ENCODE measurements at regions not wholly inside any gene's neighbourhood (a gene's known extent, or its start where the extent isn't known, plus 50 kb on each side); places are given as distances from the start of the nearest gene placed in this dataset.
"Not testable (repeated sequence)": the region's sequence is repeated elsewhere in the genome, so short reads cannot be mapped to it uniquely, and the experiment has no call there.

DNA sequence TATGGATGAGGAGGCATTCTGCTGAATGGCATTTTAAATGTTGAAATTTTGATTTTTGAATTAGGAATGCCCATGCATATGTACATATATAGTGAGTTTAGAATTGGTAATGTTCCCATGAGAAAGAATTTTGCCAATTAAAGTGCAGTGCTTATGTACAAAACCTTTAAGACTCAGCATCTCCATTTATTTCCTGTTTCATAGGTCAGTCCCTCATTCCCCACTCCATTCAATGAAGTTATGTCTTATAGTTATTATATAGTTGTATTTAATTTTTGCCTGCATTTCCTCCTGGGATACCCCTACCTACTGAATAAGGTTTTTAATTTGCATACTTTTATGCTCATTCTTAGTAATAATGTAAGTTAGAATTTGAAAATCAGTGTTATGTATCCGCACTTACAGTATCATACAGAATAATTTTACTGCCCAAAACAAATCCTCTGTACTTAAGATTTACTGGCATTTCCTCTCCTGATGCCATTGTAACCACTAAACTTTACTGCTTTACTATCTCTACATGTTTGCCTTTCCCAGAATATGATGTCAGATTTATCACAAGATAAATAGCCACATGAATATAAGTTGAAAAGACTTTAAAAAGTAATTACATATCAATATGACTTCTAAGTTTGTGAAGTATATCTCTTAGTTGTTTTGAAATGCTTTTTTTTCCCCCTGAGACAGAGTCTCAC is 389.1 kb upstream of the NDN start:
- no peak overlapping the region for H3K4me3 ChIP-seq (ENCODE audit: low read length)
- no peaks in the 10 kb centered on the region for H3K36me3 ChIP-seq (ENCODE audit: control insufficient read depth, insufficient read depth, low read length, severe bottlenecking)
- peaks cover 8% of the 10 kb centered on the region for H3K9me3 ChIP-seq (ENCODE audit: control insufficient read depth, low read length)
- H3K4me1 ChIP-seq (ENCODE audit: control insufficient read depth, insufficient read depth, low read length) = no peaks in the 10 kb centered on the region
- no peak overlapping the region for H3K9ac ChIP-seq (ENCODE audit: low read length)
- no peaks in the 10 kb centered on the region for H3K27me3 ChIP-seq (replicated peaks; ENCODE audit: control insufficient read depth, insufficient read depth, low read length)
- DNase-seq (ENCODE audit: low read depth) = no peak

DNA sequence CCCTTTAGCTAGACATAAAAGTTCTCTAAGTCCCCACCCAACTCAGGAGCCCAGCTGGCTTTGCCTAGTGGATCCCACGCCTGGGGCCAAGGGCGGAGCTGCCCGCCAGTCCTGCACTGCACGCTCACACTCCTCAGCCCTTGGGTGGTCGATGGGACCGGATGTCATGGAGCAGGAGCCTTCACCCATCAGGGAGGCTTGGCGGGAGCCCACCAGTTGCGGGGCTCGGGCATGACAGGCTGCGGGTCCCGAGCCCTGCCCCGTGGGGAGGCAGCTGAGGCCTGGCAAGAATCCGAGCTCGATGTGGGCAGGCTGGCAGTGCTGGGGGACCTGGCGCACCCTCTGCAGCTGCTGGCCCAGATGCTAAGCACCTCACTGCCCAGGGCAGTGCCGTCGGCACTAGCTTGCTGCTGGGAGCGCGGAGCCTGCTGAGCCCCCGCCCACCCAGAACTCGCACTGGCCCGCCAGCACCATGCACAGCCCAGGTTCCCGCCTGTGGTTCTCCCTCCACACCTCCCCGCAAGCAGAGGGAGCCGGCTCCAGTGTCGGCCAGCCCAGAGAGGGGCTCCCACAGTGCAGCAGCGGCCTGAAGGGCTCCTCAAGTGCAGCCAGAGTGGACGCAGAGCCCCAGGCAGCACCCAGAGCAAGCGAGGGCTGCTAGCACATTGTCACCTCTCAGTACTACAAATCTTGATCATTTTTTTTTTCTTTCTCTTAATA is 391.4 kb upstream of the NDN start:
- Histone ChIP-seq H3K4me3 (ENCODE audit: low read length) (no peak overlapping the region), H3K27me3 (replicated peaks; ENCODE audit: control insufficient read depth, insufficient read depth, low read length) (no peaks in the 10 kb centered on the region), H3K9ac (ENCODE audit: low read length) (no peak overlapping the region), H3K9me3 (ENCODE audit: control insufficient read depth, low read length) (peaks cover 8% of the 10 kb centered on the region), H3K36me3 (ENCODE audit: control insufficient read depth, insufficient read depth, low read length, severe bottlenecking) (no peaks in the 10 kb centered on the region), H3K4me1 (ENCODE audit: control insufficient read depth, insufficient read depth, low read length) (no peaks in the 10 kb centered on the region)
- no peak for DNase-seq (ENCODE audit: low read depth)

DNA sequence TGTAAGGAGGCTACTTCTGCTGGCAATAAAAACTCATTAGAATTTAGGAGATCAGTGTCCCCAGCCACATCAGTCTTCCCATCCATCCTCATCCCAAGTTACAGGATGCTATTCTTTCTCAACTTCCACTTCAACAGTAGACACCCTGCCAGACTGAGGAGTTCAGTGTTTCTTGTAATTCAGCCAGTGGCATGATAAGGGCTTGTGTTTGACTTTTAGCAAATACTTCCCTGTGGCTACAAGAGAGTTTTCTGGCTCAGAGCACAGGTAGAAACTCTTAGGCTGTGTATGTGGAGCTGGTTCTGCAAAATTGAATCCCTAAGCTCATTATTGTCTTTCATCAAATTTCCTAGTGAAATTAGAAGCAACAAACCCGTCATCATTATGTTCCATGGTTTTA is 401.8 kb upstream of the NDN start:
- H3K9ac ChIP-seq (ENCODE audit: low read length); DNase-seq (ENCODE audit: low read depth); H3K36me3 ChIP-seq (ENCODE audit: control insufficient read depth, insufficient read depth, low read length, severe bottlenecking); H3K9me3 ChIP-seq (ENCODE audit: control insufficient read depth, low read length); H3K4me1 ChIP-seq (ENCODE audit: control insufficient read depth, insufficient read depth, low read length); H3K4me3 ChIP-seq (ENCODE audit: low read length); H3K27me3 ChIP-seq (replicated peaks; ENCODE audit: control insufficient read depth, insufficient read depth, low read length): not testable (repeated sequence)

DNA sequence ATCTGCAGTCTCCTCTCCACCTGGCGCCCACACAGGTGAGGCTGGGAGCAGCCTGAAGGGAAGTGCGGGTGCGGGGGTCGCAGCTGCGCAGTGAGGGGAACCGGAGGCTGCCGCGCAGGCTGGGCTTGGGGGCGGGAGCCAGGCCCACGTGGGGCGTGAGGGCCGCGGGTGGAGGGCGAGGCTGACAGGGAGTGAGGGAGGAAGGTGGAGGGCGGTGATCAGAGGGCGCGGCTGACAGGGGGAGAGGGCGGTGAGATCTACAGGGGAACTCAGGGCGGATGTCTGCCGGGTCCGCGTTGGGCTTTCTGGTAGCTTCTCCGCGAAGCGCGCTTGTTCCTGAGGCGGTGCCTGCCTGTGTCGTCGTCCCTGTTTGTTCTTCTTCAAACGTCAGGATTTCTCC is 414.4 kb upstream of the NDN start:
- not testable (repeated sequence) for H3K27me3 ChIP-seq (replicated peaks; ENCODE audit: control insufficient read depth, insufficient read depth, low read length); H3K9ac ChIP-seq (ENCODE audit: low read length); DNase-seq (ENCODE audit: low read depth); H3K4me3 ChIP-seq (ENCODE audit: low read length); H3K4me1 ChIP-seq (ENCODE audit: control insufficient read depth, insufficient read depth, low read length); H3K36me3 ChIP-seq (ENCODE audit: control insufficient read depth, insufficient read depth, low read length, severe bottlenecking); H3K9me3 ChIP-seq (ENCODE audit: control insufficient read depth, low read length)

DNA sequence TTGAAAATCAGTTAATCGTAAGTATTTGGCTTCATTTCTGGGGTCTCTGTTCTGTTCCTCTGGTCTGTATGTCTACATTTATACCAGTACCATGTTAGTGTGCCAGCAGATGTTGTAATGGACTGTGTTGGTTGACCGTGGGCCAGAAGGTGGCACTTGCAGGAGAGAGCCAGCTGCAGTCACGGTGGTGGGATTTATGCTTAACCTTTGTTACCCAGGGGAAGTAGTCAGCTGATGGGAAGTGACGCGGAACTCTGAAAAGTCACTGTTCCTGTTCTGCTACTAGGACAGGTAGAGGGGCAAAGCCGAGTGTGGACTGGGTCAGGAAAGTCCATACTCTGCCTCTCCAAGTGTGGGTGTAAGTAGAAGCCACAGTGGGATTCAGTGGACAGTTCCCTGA is 420.4 kb upstream of the NDN start:
- H3K9me3 ChIP-seq (ENCODE audit: control insufficient read depth, low read length); H3K4me3 ChIP-seq (ENCODE audit: low read length); H3K9ac ChIP-seq (ENCODE audit: low read length); H3K36me3 ChIP-seq (ENCODE audit: control insufficient read depth, insufficient read depth, low read length, severe bottlenecking); DNase-seq (ENCODE audit: low read depth); H3K27me3 ChIP-seq (replicated peaks; ENCODE audit: control insufficient read depth, insufficient read depth, low read length); H3K4me1 ChIP-seq (ENCODE audit: control insufficient read depth, insufficient read depth, low read length): not testable (repeated sequence)

DNA sequence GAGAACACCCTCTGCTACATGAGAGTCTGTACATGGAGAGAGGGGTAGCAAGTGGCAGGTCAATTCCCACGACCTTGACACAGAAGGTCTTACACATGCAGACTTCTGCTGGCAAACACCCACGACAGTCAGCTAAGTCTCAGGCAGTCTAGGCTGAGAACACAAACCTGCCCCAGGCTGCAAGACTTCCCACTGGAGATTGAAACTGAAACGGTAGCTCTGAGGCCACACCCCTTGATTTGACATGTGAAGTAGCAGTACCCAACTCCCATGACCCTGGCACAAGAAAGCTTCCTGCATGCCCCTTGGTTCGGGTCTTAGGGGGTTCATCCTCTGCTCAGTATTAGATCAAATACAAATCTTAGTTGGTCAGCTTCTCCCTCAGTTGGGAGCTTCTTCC is 420.8 kb upstream of the NDN start:
- not testable (repeated sequence) for H3K36me3 ChIP-seq (ENCODE audit: control insufficient read depth, insufficient read depth, low read length, severe bottlenecking); H3K4me3 ChIP-seq (ENCODE audit: low read length); H3K4me1 ChIP-seq (ENCODE audit: control insufficient read depth, insufficient read depth, low read length); DNase-seq (ENCODE audit: low read depth); H3K9me3 ChIP-seq (ENCODE audit: control insufficient read depth, low read length); H3K9ac ChIP-seq (ENCODE audit: low read length); H3K27me3 ChIP-seq (replicated peaks; ENCODE audit: control insufficient read depth, insufficient read depth, low read length)

DNA sequence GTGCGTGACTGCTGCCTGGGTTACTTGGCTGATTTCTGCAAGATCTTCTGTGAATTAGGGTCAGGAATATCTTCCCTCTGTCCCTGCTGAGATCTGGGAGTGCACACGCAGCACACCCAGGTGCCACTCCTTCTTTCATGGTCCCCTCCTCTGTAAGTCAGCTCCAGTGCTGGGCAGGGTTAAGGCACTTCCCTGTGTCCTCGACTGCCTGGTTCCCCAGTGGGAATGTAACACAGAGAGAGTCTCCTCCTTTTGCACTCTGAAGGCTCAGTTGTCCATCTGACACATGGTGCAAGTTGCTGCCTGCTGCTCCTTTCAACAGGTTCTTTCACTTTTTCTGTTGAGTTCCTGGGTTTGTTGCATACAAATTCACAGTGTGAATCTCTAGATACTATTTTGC is 421.2 kb upstream of the NDN start:
- H3K27me3 ChIP-seq (replicated peaks; ENCODE audit: control insufficient read depth, insufficient read depth, low read length); H3K4me1 ChIP-seq (ENCODE audit: control insufficient read depth, insufficient read depth, low read length); H3K9me3 ChIP-seq (ENCODE audit: control insufficient read depth, low read length); DNase-seq (ENCODE audit: low read depth); H3K9ac ChIP-seq (ENCODE audit: low read length); H3K36me3 ChIP-seq (ENCODE audit: control insufficient read depth, insufficient read depth, low read length, severe bottlenecking); H3K4me3 ChIP-seq (ENCODE audit: low read length): not testable (repeated sequence)

DNA sequence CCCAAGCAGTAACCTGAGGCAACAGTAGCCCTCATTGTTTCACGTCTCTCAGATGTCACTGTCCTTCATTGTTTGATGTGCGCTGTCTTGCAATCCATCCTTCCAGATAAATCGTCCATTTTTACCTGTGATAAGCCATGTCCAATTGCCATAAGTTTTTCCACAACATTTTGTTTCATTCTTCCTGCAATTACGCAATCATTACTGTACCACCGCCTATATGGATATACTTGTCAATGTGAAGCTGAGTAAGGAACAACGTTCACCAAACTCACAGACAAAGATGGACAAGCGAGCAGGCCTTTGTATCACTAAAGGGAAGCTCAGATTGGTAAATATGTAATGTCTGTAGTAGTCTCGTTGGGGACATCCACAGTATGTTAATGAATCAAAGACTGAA is 452.5 kb upstream of the NDN start:
- H3K36me3 ChIP-seq (ENCODE audit: control insufficient read depth, insufficient read depth, low read length, severe bottlenecking); DNase-seq (ENCODE audit: low read depth); H3K27me3 ChIP-seq (replicated peaks; ENCODE audit: control insufficient read depth, insufficient read depth, low read length); H3K9ac ChIP-seq (ENCODE audit: low read length); H3K9me3 ChIP-seq (ENCODE audit: control insufficient read depth, low read length); H3K4me3 ChIP-seq (ENCODE audit: low read length); H3K4me1 ChIP-seq (ENCODE audit: control insufficient read depth, insufficient read depth, low read length): not testable (repeated sequence)

DNA sequence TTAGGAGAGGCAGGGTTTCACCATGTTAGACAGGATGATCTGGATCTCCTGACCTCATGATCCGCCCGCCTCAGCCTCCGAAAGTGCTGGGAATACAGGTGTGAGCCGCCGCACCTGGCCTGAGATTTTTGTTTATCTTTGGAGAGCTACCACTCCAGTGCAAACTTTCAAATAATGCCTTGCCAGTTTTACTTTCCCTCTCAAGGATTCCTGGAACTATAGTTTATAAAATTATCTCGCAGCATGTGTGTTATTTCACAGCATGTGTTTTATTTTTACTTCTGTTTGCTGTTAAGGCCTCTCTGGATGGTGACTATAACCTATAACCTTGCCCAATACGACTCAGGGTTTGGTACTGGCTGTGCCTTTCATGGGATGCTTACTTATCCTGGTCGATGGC is 458.0 kb upstream of the NDN start:
- H3K9me3 ChIP-seq (ENCODE audit: control insufficient read depth, low read length); H3K4me1 ChIP-seq (ENCODE audit: control insufficient read depth, insufficient read depth, low read length); H3K4me3 ChIP-seq (ENCODE audit: low read length); H3K9ac ChIP-seq (ENCODE audit: low read length); H3K36me3 ChIP-seq (ENCODE audit: control insufficient read depth, insufficient read depth, low read length, severe bottlenecking); DNase-seq (ENCODE audit: low read depth); H3K27me3 ChIP-seq (replicated peaks; ENCODE audit: control insufficient read depth, insufficient read depth, low read length): not testable (repeated sequence)

DNA sequence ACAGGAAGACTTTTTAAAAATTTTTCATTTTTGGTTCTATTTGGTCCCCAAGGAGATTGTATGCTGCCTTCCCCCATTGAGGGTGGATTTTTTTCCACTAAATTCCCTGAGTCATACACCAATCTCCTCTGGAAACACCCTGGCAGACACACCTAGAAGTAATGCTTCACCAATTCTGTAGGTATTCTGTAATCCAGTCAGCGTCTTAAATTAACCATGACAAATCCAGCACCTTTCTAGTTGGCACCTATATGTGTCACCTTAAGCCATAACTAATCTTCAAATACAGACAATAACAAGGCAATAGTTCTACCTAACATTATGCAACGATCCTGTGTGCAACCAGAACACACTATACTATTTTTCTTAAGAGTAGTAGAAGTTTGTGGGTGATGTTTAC is 459.1 kb upstream of the NDN start:
- no peak overlapping the region for H3K4me3 ChIP-seq (ENCODE audit: low read length)
- H3K36me3 ChIP-seq (ENCODE audit: control insufficient read depth, insufficient read depth, low read length, severe bottlenecking) = no peaks in the 10 kb centered on the region
- no peaks in the 10 kb centered on the region for H3K4me1 ChIP-seq (ENCODE audit: control insufficient read depth, insufficient read depth, low read length)
- DNase-seq (ENCODE audit: low read depth) = no peak
- no peak overlapping the region for H3K9ac ChIP-seq (ENCODE audit: low read length)
- no peaks in the 10 kb centered on the region for H3K9me3 ChIP-seq (ENCODE audit: control insufficient read depth, low read length)
- H3K27me3 ChIP-seq (replicated peaks; ENCODE audit: control insufficient read depth, insufficient read depth, low read length) = no peaks in the 10 kb centered on the region

DNA sequence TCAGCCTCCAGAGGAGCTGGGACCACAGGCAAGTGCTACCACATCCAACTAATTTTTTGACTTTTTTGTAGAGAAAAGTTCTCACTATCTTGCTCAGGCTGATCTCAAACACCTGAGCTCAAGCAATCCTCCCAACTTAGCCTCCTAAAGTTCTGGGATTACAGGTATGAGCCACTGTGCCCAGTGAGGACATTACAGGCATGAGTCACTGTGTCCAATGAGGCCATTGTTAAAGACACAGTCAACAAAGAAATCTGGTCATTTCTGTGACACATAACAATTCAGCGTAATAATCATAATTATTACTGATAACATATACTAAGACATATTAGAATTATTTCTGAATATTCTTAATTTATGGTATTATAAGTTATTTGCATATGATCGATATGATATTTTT is 463.4 kb upstream of the NDN start:
- DNase-seq (ENCODE audit: low read depth) = no peak
- H3K27me3 ChIP-seq (replicated peaks; ENCODE audit: control insufficient read depth, insufficient read depth, low read length) = no peaks in the 10 kb centered on the region
- H3K36me3 ChIP-seq (ENCODE audit: control insufficient read depth, insufficient read depth, low read length, severe bottlenecking) = no peaks in the 10 kb centered on the region
- H3K4me1 ChIP-seq (ENCODE audit: control insufficient read depth, insufficient read depth, low read length) = no peaks in the 10 kb centered on the region
- H3K4me3 ChIP-seq (ENCODE audit: low read length) = no peak overlapping the region
- no peak overlapping the region for H3K9ac ChIP-seq (ENCODE audit: low read length)
- no peaks in the 10 kb centered on the region for H3K9me3 ChIP-seq (ENCODE audit: control insufficient read depth, low read length)

DNA sequence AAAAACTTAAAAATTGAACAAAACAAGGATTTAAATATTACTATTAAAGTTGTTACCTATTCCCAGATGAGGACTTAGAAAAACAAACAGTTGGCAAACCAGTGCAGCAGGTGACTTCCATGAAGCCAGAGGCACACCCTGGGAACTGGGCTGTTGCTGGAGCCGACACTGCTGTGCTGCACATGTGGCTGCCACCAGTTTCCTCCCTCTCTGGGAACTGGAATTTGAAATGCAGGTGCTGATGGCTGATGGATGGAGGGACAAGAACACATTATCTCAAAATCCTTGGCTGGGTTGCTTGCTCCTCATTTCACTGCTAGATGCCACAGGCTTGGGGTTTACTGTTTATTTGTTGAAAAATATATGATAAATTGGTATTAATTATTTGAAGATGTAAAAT is 471.2 kb upstream of the NDN start:
- H3K4me3 ChIP-seq (ENCODE audit: low read length); H3K9ac ChIP-seq (ENCODE audit: low read length); H3K4me1 ChIP-seq (ENCODE audit: control insufficient read depth, insufficient read depth, low read length); H3K27me3 ChIP-seq (replicated peaks; ENCODE audit: control insufficient read depth, insufficient read depth, low read length); H3K9me3 ChIP-seq (ENCODE audit: control insufficient read depth, low read length); DNase-seq (ENCODE audit: low read depth); H3K36me3 ChIP-seq (ENCODE audit: control insufficient read depth, insufficient read depth, low read length, severe bottlenecking): not testable (repeated sequence)

All from adipocyte (in vitro differentiated cells).